ENCODE measurements at regions not wholly inside any gene's neighbourhood (a gene's known extent, or its start where the extent isn't known, plus 50 kb on each side); places are given as distances from the start of the nearest gene placed in this dataset.

- H3K27ac Mint-ChIP-seq (ENCODE audit: unreplicated experiment): no peak overlapping the region
- no peak overlapping the region for H3K4me3 Mint-ChIP-seq (ENCODE audit: unreplicated experiment)
- no peaks in the 10 kb centered on the region for H3K9me3 Mint-ChIP-seq (ENCODE audit: unreplicated experiment)
- no peaks in the 10 kb centered on the region for H3K27me3 Mint-ChIP-seq (ENCODE audit: unreplicated experiment)
- TF ChIP-seq CTCF (IDR thresholded peaks at IDR 0.05): no peak
- no peaks in the 10 kb centered on the region for H3K36me3 Mint-ChIP-seq (ENCODE audit: unreplicated experiment)
- DNase-seq (ENCODE audit: extremely low spot score, unreplicated experiment): no peak
- H3K4me1 Mint-ChIP-seq (ENCODE audit: unreplicated experiment): peaks cover 16% of the 10 kb centered on the region
Observed at GRCh38 chr4:83929550-83929949, 393.6 kb downstream of the GPAT3 start.

- Mint-ChIP-seq H3K9me3 (ENCODE audit: unreplicated experiment) (no peaks in the 10 kb centered on the region), H3K27ac (ENCODE audit: unreplicated experiment) (no peak overlapping the region), H3K4me3 (ENCODE audit: unreplicated experiment) (no peak overlapping the region), H3K36me3 (ENCODE audit: unreplicated experiment) (no peaks in the 10 kb centered on the region), H3K27me3 (ENCODE audit: unreplicated experiment) (no peaks in the 10 kb centered on the region), H3K4me1 (ENCODE audit: unreplicated experiment) (no peaks in the 10 kb centered on the region)
- no peak for DNase-seq (ENCODE audit: extremely low spot score, unreplicated experiment)
- no peak for TF ChIP-seq CTCF (IDR thresholded peaks at IDR 0.05)
Observed at GRCh38 chr4:83926950-83927349, 391.0 kb downstream of the GPAT3 start.

GRCh38 chr4:83923341-83923740 is 387.4 kb downstream of the GPAT3 start:
- no peaks in the 10 kb centered on the region for H3K4me1 Mint-ChIP-seq (ENCODE audit: unreplicated experiment)
- H3K27me3 Mint-ChIP-seq (ENCODE audit: unreplicated experiment): no peaks in the 10 kb centered on the region
- H3K4me3 Mint-ChIP-seq (ENCODE audit: unreplicated experiment): no peak overlapping the region
- no peak for DNase-seq (ENCODE audit: extremely low spot score, unreplicated experiment)
- no peak for TF ChIP-seq CTCF (IDR thresholded peaks at IDR 0.05)
- H3K27ac Mint-ChIP-seq (ENCODE audit: unreplicated experiment): no peak overlapping the region
- no peaks in the 10 kb centered on the region for H3K9me3 Mint-ChIP-seq (ENCODE audit: unreplicated experiment)
- H3K36me3 Mint-ChIP-seq (ENCODE audit: unreplicated experiment): no peaks in the 10 kb centered on the region

- H3K27me3 Mint-ChIP-seq (ENCODE audit: unreplicated experiment): no peaks in the 10 kb centered on the region
- H3K4me1 Mint-ChIP-seq (ENCODE audit: unreplicated experiment): no peaks in the 10 kb centered on the region
- H3K4me3 Mint-ChIP-seq (ENCODE audit: unreplicated experiment): no peak overlapping the region
- no peak for TF ChIP-seq CTCF (IDR thresholded peaks at IDR 0.05)
- H3K9me3 Mint-ChIP-seq (ENCODE audit: unreplicated experiment): no peaks in the 10 kb centered on the region
- no peaks in the 10 kb centered on the region for H3K36me3 Mint-ChIP-seq (ENCODE audit: unreplicated experiment)
- no peak overlapping the region for H3K27ac Mint-ChIP-seq (ENCODE audit: unreplicated experiment)
- DNase-seq (ENCODE audit: extremely low spot score, unreplicated experiment): no peak
Observed at GRCh38 chr4:83922402-83922801, 386.5 kb downstream of the GPAT3 start.

- no peak overlapping the region for H3K27ac Mint-ChIP-seq (ENCODE audit: unreplicated experiment)
- H3K4me3 Mint-ChIP-seq (ENCODE audit: unreplicated experiment): no peak overlapping the region
- no peaks in the 10 kb centered on the region for H3K4me1 Mint-ChIP-seq (ENCODE audit: unreplicated experiment)
- no peaks in the 10 kb centered on the region for H3K9me3 Mint-ChIP-seq (ENCODE audit: unreplicated experiment)
- H3K27me3 Mint-ChIP-seq (ENCODE audit: unreplicated experiment): no peaks in the 10 kb centered on the region
- no peak for TF ChIP-seq CTCF (IDR thresholded peaks at IDR 0.05)
- H3K36me3 Mint-ChIP-seq (ENCODE audit: unreplicated experiment): no peaks in the 10 kb centered on the region
- no peak for DNase-seq (ENCODE audit: extremely low spot score, unreplicated experiment)
Observed at GRCh38 chr4:83921124-83921523, 385.2 kb downstream of the GPAT3 start.
